Neuronal stem cell (in vitro differentiated cells): ENCODE measurements at regions not wholly inside any gene's neighbourhood (a gene's known extent, or its start where the extent isn't known, plus 50 kb on each side); places are given as distances from the start of the nearest gene placed in this dataset.

Experiments used
- DNase-seq: peaks from one replicate; pipeline ENCODE4 v3.0.0-alpha.2; 2013; ENCODE audit warnings: low spot score
- H2AFZ ChIP-seq: one replicate; pipeline ENCODE4 v1.6.1; 2013; ENCODE audit warnings: mild to moderate bottlenecking, low read length, inconsistent platforms
- H2AK5ac ChIP-seq: 2 replicates; pipeline ENCODE4 v1.6.1; 2013; ENCODE audit warnings: low read depth, mild to moderate bottlenecking, inconsistent platforms, low read length, moderate library complexity, mixed read lengths
- H2BK120ac ChIP-seq: 2 replicates; pipeline ENCODE4 v1.6.1; 2013; ENCODE audit warnings: low read depth, mild to moderate bottlenecking, inconsistent platforms, low read length, moderate library complexity, mixed read lengths
- H2BK12ac ChIP-seq: one replicate; pipeline ENCODE4 v1.6.1; 2013; ENCODE audit warnings: low read length, inconsistent platforms
- H2BK15ac ChIP-seq: 2 replicates; pipeline ENCODE4 v1.6.1; 2013; ENCODE audit warnings: mild to moderate bottlenecking, low read length, inconsistent platforms, mixed read lengths
- H2BK5ac ChIP-seq: one replicate; pipeline ENCODE4 v1.6.1; 2013; ENCODE audit warnings: inconsistent platforms, mild to moderate bottlenecking, low read length, moderate library complexity
- H3K14ac ChIP-seq: one replicate; pipeline ENCODE4 v1.6.1; 2013; ENCODE audit warnings: low read length, inconsistent platforms
- H3K18ac ChIP-seq: 2 replicates; pipeline ENCODE4 v1.6.1; 2013; ENCODE audit warnings: low read length, inconsistent platforms
- H3K23ac ChIP-seq: 2 replicates; pipeline ENCODE4 v1.6.1; 2013; ENCODE audit warnings: low read depth, mild to moderate bottlenecking, mixed read lengths, low read length, inconsistent platforms; ENCODE audit not compliant: poor library complexity
- H3K27ac ChIP-seq: replicated peaks from 3 replicates; pipeline ENCODE4 v1.5.1; 2013; ENCODE audit warnings: low read length, inconsistent platforms
- H3K27me3 ChIP-seq, 3 experiments: 2 replicates each; pipeline ENCODE4 v1.6.1; 2013; ENCODE audit warnings: low read length in 3 of 3, mild to moderate bottlenecking in 2 of 3, inconsistent platforms in 1 of 3, low read depth in 1 of 3, mixed read lengths in 1 of 3, moderate library complexity in 1 of 3; ENCODE audit not compliant: control insufficient read depth in 3 of 3, insufficient read depth in 3 of 3
- H3K36me3 ChIP-seq, 2 donors: replicated peaks in 1 of 2; 2 replicates each; pipeline ENCODE4 v1.6.1; 2013; ENCODE audit warnings: low read length in 2 of 2; ENCODE audit not compliant: control insufficient read depth in 2 of 2, insufficient read depth in 2 of 2
- H3K4ac ChIP-seq: 2 replicates; pipeline ENCODE4 v1.6.1; 2013; ENCODE audit warnings: inconsistent platforms, mild to moderate bottlenecking, low read length, moderate library complexity
- H3K4me1 ChIP-seq, 2 donors: 1 replicate in 1 of 2; 2 replicates in 1 of 2; pipeline ENCODE4 v1.6.1; 2013; ENCODE audit warnings: low read length in 2 of 2, low read depth in 1 of 2; ENCODE audit not compliant: control insufficient read depth in 2 of 2, insufficient read depth in 1 of 2
- H3K4me2 ChIP-seq: one replicate; pipeline ENCODE4 v1.6.1; 2013; ENCODE audit warnings: mild to moderate bottlenecking, low read length, inconsistent platforms; ENCODE audit not compliant: insufficient read depth, poor library complexity, severe bottlenecking
- H3K4me3 ChIP-seq, 2 donors: 2 replicates each; pipeline ENCODE4 v1.5.1; 2013; ENCODE audit warnings: low read length in 2 of 2, mild to moderate bottlenecking in 2 of 2, inconsistent platforms in 1 of 2, moderate library complexity in 1 of 2
- H3K79me1 ChIP-seq: one replicate; pipeline ENCODE4 v1.6.1; 2013; ENCODE audit warnings: low read depth, mild to moderate bottlenecking, inconsistent platforms, low read length, moderate library complexity
- H3K9ac ChIP-seq: one replicate; pipeline ENCODE4 v1.6.1; 2013; ENCODE audit warnings: mild to moderate bottlenecking, low read depth, low read length, inconsistent platforms; ENCODE audit not compliant: poor library complexity
- H3K9me3 ChIP-seq, 2 donors: replicated peaks in 1 of 2; 2 replicates each; pipeline versions ENCODE3 to v1.6.1; 2013; ENCODE audit warnings: low read length in 2 of 2, mild to moderate bottlenecking in 2 of 2, inconsistent platforms in 1 of 2, low read depth in 1 of 2, mixed read lengths in 1 of 2, moderate library complexity in 1 of 2; ENCODE audit not compliant: control insufficient read depth in 2 of 2, insufficient read depth in 1 of 2
- H4K8ac ChIP-seq: one replicate; pipeline ENCODE4 v1.6.1; 2013; ENCODE audit warnings: low read depth, mild to moderate bottlenecking, inconsistent platforms, low read length, moderate library complexity
- H4K91ac ChIP-seq: one replicate; pipeline ENCODE4 v1.6.1; 2013; ENCODE audit warnings: low read length, low read depth, mild to moderate bottlenecking, inconsistent platforms; ENCODE audit not compliant: poor library complexity
- WGBS, 2 donors: extraction: QIAGEN DNeasy Blood & Tissue Kit; methylation state at CpG; one replicate each; pipeline ENCODE4 v1.1.7; 2013; ENCODE audit warnings: missing lambda C conversion rate in 2 of 2, mixed read lengths in 1 of 2; ENCODE audit not compliant: insufficient read length in 2 of 2, insufficient replicate concordance in 1 of 2; ENCODE audit errors: extremely low coverage in 2 of 2; 5-methylcytosine and 5-hydroxymethylcytosine counted together

GRCh38 chr4:107520368-107520767 lies 199.7 kb downstream of the PAPSS1 start:
- Histone ChIP-seq H3K23ac (no peak overlapping the region), H2AFZ (no peak overlapping the region), H4K91ac (no peak overlapping the region), H3K4me3 (no peak overlapping the region), H2AK5ac (no peak overlapping the region), H3K4me2 (no peak overlapping the region), H2BK120ac (no peak overlapping the region), H3K4ac (no peak overlapping the region), H4K8ac (no peak overlapping the region), H2BK5ac (no peak overlapping the region), H2BK15ac (no peak overlapping the region), H2BK12ac (no peak overlapping the region), H3K9ac (no peak overlapping the region), H3K9me3 (peaks cover 4 to 5% of the 10 kb centered on the region in 2 donors), H3K27ac (no peak overlapping the region), H3K27me3 (no peaks in the 10 kb centered on the region), H3K36me3 (no peaks in the 10 kb centered on the region), H3K14ac (no peak overlapping the region), H3K79me1 (no peaks in the 10 kb centered on the region), H3K4me1 (no peaks in the 10 kb centered on the region), H3K18ac (no peak overlapping the region)
- no CpG with 5 or more reads among the region's 7 CpGs for WGBS, 2 donors
- DNase-seq, result no peak

GRCh38 chr4:107519053-107519452 lies 201.0 kb downstream of the PAPSS1 start:
- no peak overlapping the region for H3K9ac ChIP-seq
- peaks cover 4 to 7% of the 10 kb centered on the region in 2 donors for H3K9me3 ChIP-seq
- no CpG with 5 or more reads among the region's 1 CpG for WGBS, 2 donors

GRCh38 chr4:107518076-107518475 lies 202.0 kb downstream of the PAPSS1 start:
- Histone ChIP-seq H3K9me3 (peaks cover 4 to 7% of the 10 kb centered on the region in 2 donors), H3K14ac (no peak overlapping the region), H3K27me3 (no peaks in the 10 kb centered on the region), H3K79me1 (no peaks in the 10 kb centered on the region), H3K4me2 (no peak overlapping the region), H2BK15ac (no peak overlapping the region), H3K36me3 (no peaks in the 10 kb centered on the region), H3K4me1 (no peaks in the 10 kb centered on the region), H2BK12ac (no peak overlapping the region), H2AK5ac (no peak overlapping the region), H4K91ac (no peak overlapping the region), H4K8ac (no peak overlapping the region), H3K27ac (no peak overlapping the region), H3K18ac (no peak overlapping the region), H3K9ac (no peak overlapping the region), H3K4me3 (no peak overlapping the region), H2BK5ac (no peak overlapping the region), H2AFZ (no peak overlapping the region), H3K23ac (no peak overlapping the region), H2BK120ac (no peak overlapping the region), H3K4ac (no peak overlapping the region)
- WGBS, 2 donors, result no CpG with 5 or more reads among the region's 1 CpG
- no peak for DNase-seq

More at GRCh38 chr4:107519053-107519452, 201.0 kb downstream of the PAPSS1 start:
- Histone ChIP-seq H3K4ac (no peak overlapping the region), H3K27me3 (no peaks in the 10 kb centered on the region), H3K23ac (no peak overlapping the region), H3K27ac (no peak overlapping the region), H3K4me1 (no peaks in the 10 kb centered on the region), H4K91ac (no peak overlapping the region), H3K4me2 (no peak overlapping the region), H2AFZ (no peak overlapping the region), H2AK5ac (no peak overlapping the region), H2BK120ac (no peak overlapping the region), H2BK5ac (no peak overlapping the region), H4K8ac (no peak overlapping the region), H3K18ac (no peak overlapping the region), H3K14ac (no peak overlapping the region), H3K4me3 (no peak overlapping the region), H3K79me1 (no peaks in the 10 kb centered on the region), H2BK12ac (no peak overlapping the region), H3K36me3 (no peaks in the 10 kb centered on the region), H2BK15ac (no peak overlapping the region)
- DNase-seq, result peak; percentile 11

GRCh38 chr4:107512549-107512948 lies 207.5 kb downstream of the PAPSS1 start:
- no peaks in the 10 kb centered on the region for H3K4me1 ChIP-seq
- H2BK5ac ChIP-seq, result no peak overlapping the region
- H3K4me3 ChIP-seq, result no peak overlapping the region
- no peak overlapping the region for H2BK120ac ChIP-seq
- H2AFZ ChIP-seq, result no peak overlapping the region
- DNase-seq, result no peak
- H2AK5ac ChIP-seq, result no peak overlapping the region
- no peak overlapping the region for H3K4ac ChIP-seq
- no peak overlapping the region for H3K9ac ChIP-seq
- no peaks in the 10 kb centered on the region for H3K36me3 ChIP-seq
- H4K91ac ChIP-seq, result no peak overlapping the region
- H3K18ac ChIP-seq, result no peak overlapping the region
- H4K8ac ChIP-seq, result no peak overlapping the region
- H2BK15ac ChIP-seq, result no peak overlapping the region
- H3K23ac ChIP-seq, result no peak overlapping the region
- H3K14ac ChIP-seq, result no peak overlapping the region
- H2BK12ac ChIP-seq, result no peak overlapping the region
- no peaks in the 10 kb centered on the region for H3K27me3 ChIP-seq
- H3K4me2 ChIP-seq, result no peak overlapping the region
- H3K9me3 ChIP-seq, result peaks cover 4 to 7% of the 10 kb centered on the region in 2 donors
- no peaks in the 10 kb centered on the region for H3K79me1 ChIP-seq
- no peak overlapping the region for H3K27ac ChIP-seq
